Fibroblast of lung (primary cell): ENCODE measurements at regions not wholly inside any gene's neighbourhood (a gene's known extent, or its start where the extent isn't known, plus 50 kb on each side); places are given as distances from the start of the nearest gene placed in this dataset.

Source experiments
- CTCF ChIP-seq, 2 donors: IDR thresholded peaks in 1 of 2; conservative IDR thresholded peaks in 1 of 2; 1 replicate in 1 of 2; 2 replicates in 1 of 2; pipeline ENCODE4 v1.5.1; 2011 to 2012; ENCODE audit warnings: low read length in 2 of 2, control low read depth in 1 of 2, inconsistent platforms in 1 of 2, low read depth in 1 of 2, mild to moderate bottlenecking in 1 of 2
- EZH2 ChIP-seq: IDR thresholded peaks from 2 replicates; pipeline ENCODE4 v1.5.1; 2012; ENCODE audit warnings: low read length, control low read depth, mild to moderate bottlenecking; ENCODE audit errors: missing control alignments

GRCh38 chr9:105053209-105053652 is 125.3 kb upstream of the ABCA1 start:
- TF ChIP-seq CTCF (conservative IDR thresholded peaks at IDR 0.05 in 1 of 2, IDR thresholded peaks at IDR 0.05 in 1 of 2; ENCODE audit: low read depth in 1 of 2, low read length in 2 of 2) (no peak), EZH2 (no peak)
